Right renal cortex interstitium (tissue), 3 donors: ENCODE measurements at regions not wholly inside any gene's neighbourhood (a gene's known extent, or its start where the extent isn't known, plus 50 kb on each side); places are given as distances from the start of the nearest gene placed in this dataset.
"Not testable (repeated sequence)": the region's sequence is repeated elsewhere in the genome, so short reads cannot be mapped to it uniquely, and the experiment has no call there.

Source experiments
- DNase-seq, 3 donors: peaks; one replicate each; pipeline ENCODE4 v3.0.0-alpha.2; 2013; ENCODE audit warnings: low read depth in 3 of 3, low spot score in 2 of 3

- no peak for DNase-seq
These were observed 119.4 kb downstream of the CD24 start for GRCh38 chr6:106855117-106855516.

DNA sequence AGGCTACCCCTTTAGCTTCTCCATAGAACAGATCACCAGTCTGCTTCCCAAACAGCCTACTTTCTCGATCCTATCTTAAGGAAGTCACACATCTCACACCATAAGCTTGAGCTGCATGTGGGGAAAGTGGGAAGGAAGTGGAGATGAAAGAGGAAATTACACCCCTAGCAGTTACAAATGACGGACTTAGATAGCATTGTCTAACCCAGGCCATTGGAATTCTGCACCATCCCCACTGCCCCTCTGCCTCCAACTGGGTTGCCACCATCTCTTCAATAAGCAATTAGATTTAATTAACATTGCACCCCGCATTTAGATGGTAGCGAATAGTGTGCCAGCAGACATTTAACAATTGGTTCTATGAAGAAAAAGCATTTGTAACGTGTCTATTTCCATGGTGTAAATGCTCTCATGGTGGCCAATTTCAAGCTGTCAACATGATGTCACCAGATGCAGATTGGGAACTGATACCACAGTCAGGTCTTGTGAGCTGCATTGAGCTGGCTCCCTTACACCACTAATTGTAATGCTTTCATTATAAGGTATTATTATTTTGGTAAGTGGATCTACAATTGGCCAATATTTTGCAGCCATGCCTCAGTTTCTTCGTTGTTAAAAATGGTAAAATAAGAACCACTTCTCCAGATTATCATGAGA is 124.7 kb downstream of the CD24 start:
- no peak for DNase-seq

DNA sequence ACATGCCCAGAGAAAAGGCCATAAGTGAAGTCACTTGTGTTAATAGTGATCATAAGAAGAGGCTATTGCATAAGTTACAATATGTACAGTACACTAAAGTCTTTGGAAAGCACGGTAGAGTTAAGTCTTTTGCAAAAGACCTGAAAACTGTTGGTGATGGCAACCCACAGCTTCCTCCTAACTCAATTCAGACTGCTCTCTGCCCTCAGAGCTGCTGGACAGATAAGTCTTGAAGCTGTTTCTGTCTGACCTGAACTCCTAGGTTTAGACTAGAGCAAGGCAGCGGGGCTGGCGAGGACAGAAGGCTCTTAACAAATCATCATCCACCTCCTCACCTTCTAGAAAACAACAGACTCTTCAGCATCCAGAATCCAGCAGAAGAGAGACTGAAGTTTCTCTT is 125.4 kb downstream of the CD24 start:
- DNase-seq, result no peak

DNA sequence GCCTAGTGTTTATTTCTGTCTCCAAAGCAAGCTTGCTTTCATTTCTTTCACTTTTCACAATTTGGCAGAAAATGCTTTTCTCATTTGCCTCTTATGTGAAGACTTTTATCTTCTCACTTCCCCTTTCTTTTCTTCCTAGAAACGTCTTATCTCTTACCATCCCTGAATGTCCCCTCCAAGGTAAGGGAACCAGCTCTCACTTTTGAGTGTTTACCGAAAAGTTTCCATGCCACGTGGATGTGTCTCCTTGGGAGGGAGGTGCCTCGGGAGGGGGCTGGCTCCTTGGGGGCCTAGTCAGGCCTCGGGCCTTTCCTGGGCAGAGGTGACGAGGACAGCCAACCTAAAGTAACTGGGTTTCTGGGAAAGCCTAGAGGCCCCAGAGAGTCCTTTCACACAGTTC is 127.4 kb downstream of the CD24 start:
- DNase-seq, result no peak

DNA sequence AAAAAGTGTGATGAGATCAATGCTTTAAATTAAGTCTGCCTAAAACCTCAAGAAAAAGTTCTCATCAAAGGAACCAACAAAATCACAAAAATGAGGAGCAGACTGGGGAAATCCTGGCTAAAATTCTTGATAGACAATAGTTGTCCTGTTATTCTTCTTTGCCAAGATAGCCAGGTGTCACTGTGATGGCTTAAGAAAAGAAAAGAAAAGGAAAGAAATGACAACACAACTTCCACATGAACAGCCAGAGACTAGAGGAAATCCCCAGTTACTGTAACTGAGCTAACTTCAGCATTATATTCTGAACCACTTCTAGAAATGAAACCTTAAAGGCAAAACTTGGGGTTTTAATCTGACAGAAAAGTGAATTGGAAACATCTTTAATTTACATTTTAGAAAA is 129.6 kb downstream of the CD24 start:
- no peak for DNase-seq

DNA sequence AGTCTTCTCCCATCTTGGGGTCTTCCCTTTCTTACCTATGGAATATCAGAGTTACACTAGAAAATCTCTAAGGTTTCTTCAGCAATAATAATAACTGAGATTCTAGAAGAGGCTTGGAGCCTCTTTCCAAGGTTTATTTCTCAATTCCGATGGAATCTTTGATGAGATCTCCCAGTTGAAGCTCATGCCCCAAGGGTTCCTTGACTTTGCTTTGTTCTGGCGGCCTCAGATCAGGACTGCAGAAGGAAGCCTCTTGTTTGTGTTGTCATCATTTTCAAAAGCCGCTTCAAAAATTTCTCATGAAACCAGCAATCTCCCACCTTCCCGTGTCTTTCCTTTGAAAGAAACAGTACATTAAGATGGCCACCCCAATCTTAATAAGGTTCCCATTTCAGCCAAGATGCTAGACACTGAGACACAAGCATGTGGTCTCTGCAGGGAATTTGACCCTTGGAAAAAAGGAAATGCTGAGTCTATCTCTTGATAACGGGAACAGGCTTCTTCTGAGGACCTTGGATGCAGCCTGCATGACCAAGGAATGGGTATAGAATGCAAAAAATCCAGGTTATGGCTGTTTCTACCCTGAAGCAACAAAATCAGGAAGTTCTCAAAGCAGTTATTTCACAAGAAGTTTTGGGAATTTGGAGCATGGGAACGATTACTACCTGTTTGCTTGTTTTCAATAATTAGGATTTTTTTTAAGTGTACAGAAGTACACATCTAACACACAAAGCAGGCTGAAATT is 141.6 kb downstream of the CD24 start:
- no peak for DNase-seq

- no peak for DNase-seq
These were observed 143.6 kb downstream of the CD24 start for GRCh38 chr6:106830930-106831329.

- no peak for DNase-seq
These were observed 145.1 kb downstream of the CD24 start for GRCh38 chr6:106829451-106829850.

GRCh38 chr6:106827081-106827480 is 147.4 kb downstream of the CD24 start:
- no peak for DNase-seq

- DNase-seq, result no peak
These were observed 149.4 kb downstream of the CD24 start for GRCh38 chr6:106825156-106825555.

DNA sequence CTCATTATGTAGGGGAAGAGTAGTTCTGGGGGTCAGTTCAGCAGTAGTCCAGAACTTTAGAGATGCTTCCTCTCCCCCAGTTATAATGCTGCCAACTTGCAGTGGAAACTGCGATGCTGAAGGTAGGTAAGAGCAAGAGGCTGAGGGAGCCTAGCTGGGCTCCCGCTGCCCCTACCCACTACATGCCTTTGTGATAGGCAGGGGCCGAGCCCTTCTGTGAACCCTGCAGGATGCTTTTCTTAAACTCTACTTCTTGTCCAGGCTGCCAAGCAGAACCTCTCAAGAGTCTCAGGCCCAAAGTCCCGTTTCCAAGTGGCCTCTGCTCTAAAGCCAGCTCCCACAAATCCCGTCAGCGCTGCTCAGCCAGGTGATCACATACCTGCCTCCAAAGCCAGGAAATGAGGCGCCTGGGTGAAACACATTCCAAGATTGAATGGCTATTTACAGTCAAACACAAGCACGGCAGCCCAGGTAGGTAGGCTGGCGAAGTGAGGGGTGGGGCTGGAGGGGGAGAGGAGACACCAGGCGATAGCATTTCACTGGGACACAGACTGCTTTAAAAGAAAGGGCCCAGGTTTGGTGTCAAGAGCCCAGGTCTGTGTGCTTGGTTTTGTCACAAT is 150.7 kb downstream of the CD24 start:
- DNase-seq, result peak in 1 of 3 donors; percentile 32

- no peak for DNase-seq
These were observed 151.5 kb downstream of the CD24 start for GRCh38 chr6:106823058-106823457.

- DNase-seq, result no peak
These were observed 154.1 kb downstream of the CD24 start for GRCh38 chr6:106820412-106820852.

- DNase-seq, result no peak
These were observed 163.3 kb downstream of the CD24 start for GRCh38 chr6:106811088-106811686.

DNA sequence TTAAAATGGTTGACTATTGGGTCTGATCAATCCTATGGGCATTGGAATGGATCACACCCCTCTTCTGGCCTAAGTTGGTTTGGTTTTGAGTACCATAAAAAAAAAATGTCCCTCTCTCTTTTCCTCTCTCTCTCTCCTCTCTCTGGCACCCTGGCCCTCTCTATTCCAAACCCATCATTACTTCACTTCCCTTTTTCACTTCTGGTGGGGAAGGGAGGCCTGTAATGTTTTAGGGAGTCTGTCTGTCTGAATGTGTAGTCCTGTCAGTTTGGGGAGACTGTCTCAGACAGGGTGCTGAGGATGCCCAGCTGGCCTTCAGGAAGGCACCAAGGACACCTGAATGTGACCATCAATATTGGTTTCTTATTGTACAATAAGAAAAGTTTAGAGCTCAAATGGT is 165.8 kb downstream of the CD24 start:
- no peak for DNase-seq

- no peak for DNase-seq
These were observed 166.4 kb downstream of the CD24 start for GRCh38 chr6:106807947-106808611.

DNA sequence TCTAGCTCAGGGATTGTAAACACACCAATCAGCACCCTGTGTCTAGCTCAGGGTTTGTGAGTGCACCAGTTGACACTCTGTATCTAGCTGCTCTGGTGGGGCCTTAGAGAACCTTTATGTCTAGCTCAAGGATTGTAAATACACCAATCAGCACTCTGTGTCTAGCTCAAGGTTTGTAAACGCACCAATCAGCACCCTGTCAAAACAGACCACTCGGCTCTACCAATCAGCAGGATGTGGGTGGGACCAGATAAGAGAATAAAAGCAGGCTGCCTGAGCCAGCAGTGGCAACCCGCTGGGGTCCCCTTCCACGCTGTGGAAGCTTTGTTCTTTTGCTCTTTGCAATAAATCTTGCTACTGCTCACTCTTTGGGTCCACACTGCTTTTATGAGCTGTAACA is 168.3 kb downstream of the CD24 start:
- not testable (repeated sequence) for DNase-seq

DNA sequence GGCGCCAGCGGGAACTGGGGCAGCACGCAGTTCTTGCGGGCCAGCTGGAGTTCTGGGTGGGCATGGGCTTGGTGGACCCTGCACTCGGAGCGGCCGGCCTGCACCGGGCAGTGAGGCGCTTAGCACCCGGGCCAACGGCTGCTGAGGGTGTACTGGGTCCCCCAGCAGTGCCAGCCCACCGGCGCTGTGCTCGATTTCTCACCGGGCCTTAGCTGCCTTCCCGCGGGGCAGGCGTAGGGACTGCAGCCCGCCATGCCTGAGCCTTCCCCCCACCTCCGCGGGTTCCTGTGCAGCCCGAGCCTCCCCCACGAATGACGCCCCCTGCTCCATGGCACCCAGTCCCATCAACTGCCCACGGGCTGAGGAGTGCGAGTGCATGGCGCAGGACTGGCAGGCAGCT is 168.8 kb downstream of the CD24 start:
- DNase-seq, result no peak

DNA sequence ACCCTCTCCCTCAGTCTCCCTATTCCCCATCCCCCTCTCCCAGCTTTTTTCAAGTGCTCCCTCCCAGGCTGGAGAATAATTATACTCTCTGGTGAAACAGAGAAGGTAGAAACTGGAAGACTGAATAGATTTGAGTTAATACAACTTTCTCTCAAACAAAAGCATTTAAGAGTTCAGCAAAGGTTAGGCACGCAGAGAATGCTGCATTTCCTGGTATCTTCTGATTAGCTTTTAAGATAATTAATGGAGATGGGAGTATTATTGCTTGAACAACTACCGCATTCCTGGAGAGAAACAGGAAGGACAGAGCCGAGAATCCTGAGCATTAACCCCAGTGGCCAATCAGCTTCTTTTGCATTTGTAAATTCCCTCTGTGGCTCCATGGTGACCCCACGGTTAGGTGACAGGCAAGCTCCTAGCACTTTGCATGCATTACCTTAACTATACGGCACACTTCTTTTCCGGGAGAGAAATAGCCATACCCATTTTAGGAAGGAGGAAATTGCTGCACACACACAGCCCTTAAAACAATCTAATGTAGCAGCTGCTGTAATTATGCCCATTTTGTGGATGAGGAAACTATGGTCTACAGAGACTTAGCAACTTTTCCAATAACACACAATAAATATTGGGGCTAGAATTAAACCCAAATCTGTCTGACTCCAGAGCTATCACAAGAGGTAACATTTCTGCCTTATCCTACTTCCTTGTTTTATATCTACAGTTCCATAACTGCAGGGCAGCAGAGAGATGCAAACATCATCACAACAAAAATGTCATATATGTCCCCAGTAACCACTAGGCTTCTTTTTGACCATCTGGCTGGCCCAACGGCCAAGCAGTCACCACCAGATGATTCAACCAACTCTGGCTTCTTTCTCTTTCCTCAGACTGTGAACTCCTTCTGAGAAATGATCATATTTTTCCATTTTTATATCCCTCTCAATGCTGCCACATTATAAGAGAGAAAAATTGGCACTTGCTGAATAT is 169.9 kb downstream of the CD24 start:
- no peak for DNase-seq

GRCh38 chr6:106803188-106803587 is 171.3 kb downstream of the CD24 start:
- DNase-seq, result no peak
